ENCODE measurements at regions not wholly inside any gene's neighbourhood (a gene's known extent, or its start where the extent isn't known, plus 50 kb on each side); places are given as distances from the start of the nearest gene placed in this dataset.

- H3K4me3 ChIP-seq (replicated peaks; ENCODE audit: low read depth, low read length), result no peak overlapping the region
- DNase-seq (ENCODE audit: low read depth), result no peak
- no peak for TF ChIP-seq CTCF (IDR thresholded peaks at IDR 0.05; ENCODE audit: low read length, missing control alignments)
Measured at GRCh38 chr16:8109510-8110369, 480.6 kb downstream of the TMEM114 start.

GRCh38 chr16:8108991-8109509 lies 481.3 kb downstream of the TMEM114 start:
- DNase-seq (ENCODE audit: low read depth), result no peak
- H3K4me3 ChIP-seq (replicated peaks; ENCODE audit: low read depth, low read length), result no peak overlapping the region
- TF ChIP-seq CTCF (IDR thresholded peaks at IDR 0.05; ENCODE audit: low read length, missing control alignments), result no peak

GRCh38 chr16:8107296-8107695 lies 483.0 kb downstream of the TMEM114 start:
- TF ChIP-seq CTCF (IDR thresholded peaks at IDR 0.05; ENCODE audit: low read length, missing control alignments), result no peak
- no peak for DNase-seq (ENCODE audit: low read depth)
- H3K4me3 ChIP-seq (replicated peaks; ENCODE audit: low read depth, low read length), result no peak overlapping the region

- TF ChIP-seq CTCF (IDR thresholded peaks at IDR 0.05; ENCODE audit: low read length, missing control alignments), result no peak
- DNase-seq (ENCODE audit: low read depth), result no peak
- no peak overlapping the region for H3K4me3 ChIP-seq (replicated peaks; ENCODE audit: low read depth, low read length)
Measured at GRCh38 chr16:8103649-8104289, 486.5 kb downstream of the TMEM114 start.

GRCh38 chr16:8099586-8099985 lies 490.7 kb downstream of the TMEM114 start:
- no peak overlapping the region for H3K4me3 ChIP-seq (replicated peaks; ENCODE audit: low read depth, low read length)
- no peak for DNase-seq (ENCODE audit: low read depth)
- TF ChIP-seq CTCF (IDR thresholded peaks at IDR 0.05; ENCODE audit: low read length, missing control alignments), result no peak

GRCh38 chr16:8098947-8099512 lies 491.3 kb downstream of the TMEM114 start:
- H3K4me3 ChIP-seq (replicated peaks; ENCODE audit: low read depth, low read length), result no peak overlapping the region
- no peak for DNase-seq (ENCODE audit: low read depth)
- no peak for TF ChIP-seq CTCF (IDR thresholded peaks at IDR 0.05; ENCODE audit: low read length, missing control alignments)

Data from fibroblast of pulmonary artery (primary cell).